Natural killer cell (primary cell): ENCODE measurements at regions not wholly inside any gene's neighbourhood (a gene's known extent, or its start where the extent isn't known, plus 50 kb on each side); places are given as distances from the start of the nearest gene placed in this dataset.

Source experiments
- ATAC-seq, 3 donors: fragments of 150-1000 bp in 2 of 3; fragments of 200-7000 bp in 1 of 3; cut with Tn5 transposase; 1 replicate in 1 of 3; 2 replicates in 2 of 3; pipeline ENCODE4 v1.10.0; 2021; ENCODE audit warnings: mild to moderate bottlenecking in 2 of 3, moderate library complexity in 2 of 3
- DNase-seq, 2 donors: peaks; one replicate each; pipeline versions ENCODE4 v3.0.0 to v3.0.0-alpha.2; 2013 to 2021; ENCODE audit warnings: mixed read lengths in 1 of 2
- H3K27ac ChIP-seq: one replicate; pipeline ENCODE4 v1.5.1; 2013; ENCODE audit warnings: mild to moderate bottlenecking, low read length
- H3K27me3 ChIP-seq: one replicate; pipeline ENCODE4 v1.6.1; 2013; ENCODE audit warnings: low read length; ENCODE audit not compliant: control insufficient read depth, insufficient read depth
- H3K36me3 ChIP-seq: one replicate; pipeline ENCODE4 v1.6.1; 2013; ENCODE audit warnings: low read length; ENCODE audit not compliant: control insufficient read depth, insufficient read depth
- H3K4me1 ChIP-seq: one replicate; pipeline ENCODE4 v1.6.1; 2013; ENCODE audit warnings: low read length; ENCODE audit not compliant: control insufficient read depth, insufficient read depth
- H3K4me3 ChIP-seq: one replicate; pipeline ENCODE4 v1.5.1; 2013; ENCODE audit warnings: low read length
- H3K9me3 ChIP-seq: one replicate; pipeline ENCODE4 v1.6.1; 2013; ENCODE audit warnings: low read length; ENCODE audit not compliant: control insufficient read depth, insufficient read depth
- H3K27ac Mint-ChIP-seq, 2 donors: one replicate each; pipeline ENCODE4 v1.8.0; 2022; ENCODE audit warnings: mild to moderate bottlenecking in 2 of 2, mixed read lengths in 2 of 2, moderate library complexity in 1 of 2
- H3K27me3 Mint-ChIP-seq, 2 donors: one replicate each; pipeline ENCODE4 v1.8.0; 2022; ENCODE audit warnings: low read depth in 2 of 2, mixed read lengths in 2 of 2
- H3K36me3 Mint-ChIP-seq: one replicate; pipeline ENCODE4 v1.8.0; 2022; ENCODE audit warnings: mixed read lengths
- H3K4me1 Mint-ChIP-seq, 2 donors: one replicate each; pipeline ENCODE4 v1.8.0; 2022; ENCODE audit warnings: mixed read lengths in 2 of 2
- H3K4me3 Mint-ChIP-seq: one replicate; pipeline ENCODE4 v1.8.0; 2022; ENCODE audit warnings: mild to moderate bottlenecking, moderate library complexity, mixed read lengths
- H3K9me3 Mint-ChIP-seq, 2 donors: one replicate each; pipeline ENCODE4 v1.8.0; 2022; ENCODE audit warnings: mixed read lengths in 2 of 2
- WGBS: methylation state at CpG from one replicate; pipeline ENCODE4 v1.1.7; 2013; ENCODE audit warnings: missing lambda C conversion rate; ENCODE audit not compliant: insufficient coverage; 5-methylcytosine and 5-hydroxymethylcytosine counted together
- intact Hi-C: fragments of 100-400 bp; cut with micrococcal nuclease; formaldehyde crosslinking; loops from one replicate; pipeline ENCODE4 v1.14.2; 2022
- TF ChIP-seq, protein P1 (sequence below): fragments of 200-600 bp; IDR thresholded peaks from one replicate; pipeline ENCODE4 v1.8.0; 2022; ENCODE audit warnings: antibody characterized with exemption

DNA sequence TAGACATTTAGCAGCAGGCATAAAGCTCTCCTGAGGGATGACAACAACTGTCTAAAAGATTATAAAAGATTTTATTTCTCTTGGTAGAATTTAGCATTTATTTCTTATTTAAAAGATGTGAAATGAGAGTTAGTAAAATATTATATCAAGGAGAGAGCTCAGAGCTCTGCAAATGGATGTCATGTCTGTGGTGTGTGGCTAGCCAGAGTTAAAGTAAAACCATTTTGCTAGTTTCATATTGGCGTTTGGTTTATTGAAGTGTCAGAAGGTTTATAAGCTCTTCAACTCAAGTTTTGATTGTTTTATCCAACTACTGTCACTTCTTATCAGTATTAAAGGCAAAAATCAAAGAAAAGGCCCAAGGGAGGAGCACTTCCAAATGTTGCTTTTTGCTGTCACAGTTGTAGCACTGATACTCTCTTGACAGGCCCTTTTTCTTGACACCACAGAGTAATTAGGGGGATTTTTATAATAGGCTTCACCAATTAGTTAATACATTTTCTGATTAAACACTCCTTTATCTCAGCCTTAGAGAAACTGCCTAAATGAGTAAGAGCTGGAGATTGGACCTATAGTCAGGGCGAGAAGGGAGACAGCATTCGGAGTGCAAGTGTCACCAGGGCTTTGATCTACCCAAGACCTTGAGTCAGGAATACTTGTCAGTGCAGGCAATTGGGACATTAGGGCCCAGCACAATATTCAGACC, 233.9 kb downstream of the PTBP2 start:
- Mint-ChIP-seq H3K4me3 (no peak overlapping the region), H3K36me3 (no peaks in the 10 kb centered on the region), H3K4me1 (no peaks in the 10 kb centered on the region), H3K27me3 (peaks cover 0 to 3% of the 10 kb centered on the region in 2 donors), H3K9me3 (no peaks in the 10 kb centered on the region), H3K27ac (no peak overlapping the region)
- intact Hi-C loops, result no loop called here
- Histone ChIP-seq H3K4me3 (no peak overlapping the region), H3K27ac (no peak overlapping the region), H3K9me3 (no peaks in the 10 kb centered on the region), H3K36me3 (no peaks in the 10 kb centered on the region), H3K27me3 (no peaks in the 10 kb centered on the region), H3K4me1 (no peaks in the 10 kb centered on the region)
- 90% methylated on average over 2 of the region's 3 CpGs for WGBS
- TF ChIP-seq, protein P1, sequence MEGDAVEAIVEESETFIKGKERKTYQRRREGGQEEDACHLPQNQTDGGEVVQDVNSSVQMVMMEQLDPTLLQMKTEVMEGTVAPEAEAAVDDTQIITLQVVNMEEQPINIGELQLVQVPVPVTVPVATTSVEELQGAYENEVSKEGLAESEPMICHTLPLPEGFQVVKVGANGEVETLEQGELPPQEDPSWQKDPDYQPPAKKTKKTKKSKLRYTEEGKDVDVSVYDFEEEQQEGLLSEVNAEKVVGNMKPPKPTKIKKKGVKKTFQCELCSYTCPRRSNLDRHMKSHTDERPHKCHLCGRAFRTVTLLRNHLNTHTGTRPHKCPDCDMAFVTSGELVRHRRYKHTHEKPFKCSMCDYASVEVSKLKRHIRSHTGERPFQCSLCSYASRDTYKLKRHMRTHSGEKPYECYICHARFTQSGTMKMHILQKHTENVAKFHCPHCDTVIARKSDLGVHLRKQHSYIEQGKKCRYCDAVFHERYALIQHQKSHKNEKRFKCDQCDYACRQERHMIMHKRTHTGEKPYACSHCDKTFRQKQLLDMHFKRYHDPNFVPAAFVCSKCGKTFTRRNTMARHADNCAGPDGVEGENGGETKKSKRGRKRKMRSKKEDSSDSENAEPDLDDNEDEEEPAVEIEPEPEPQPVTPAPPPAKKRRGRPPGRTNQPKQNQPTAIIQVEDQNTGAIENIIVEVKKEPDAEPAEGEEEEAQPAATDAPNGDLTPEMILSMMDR, result no peak
- DNase-seq (no peak), ATAC-seq (no peak)

- Histone ChIP-seq H3K27ac (no peak overlapping the region), H3K4me3 (no peak overlapping the region), H3K27me3 (peaks cover 3% of the 10 kb centered on the region), H3K36me3 (no peaks in the 10 kb centered on the region), H3K4me1 (no peaks in the 10 kb centered on the region), H3K9me3 (no peaks in the 10 kb centered on the region)
- no peak overlapping the region for H3K4me3 Mint-ChIP-seq
- H3K27me3 Mint-ChIP-seq, result peaks cover 4 to 7% of the 10 kb centered on the region in 2 donors
- WGBS, result 100% methylated on average over 1 of the region's 2 CpGs
- ATAC-seq (no peak), DNase-seq (no peak)
- H3K27ac Mint-ChIP-seq, result no peak overlapping the region
- TF ChIP-seq, protein P1, result no peak
- H3K9me3 Mint-ChIP-seq, result no peaks in the 10 kb centered on the region
- H3K36me3 Mint-ChIP-seq, result no peaks in the 10 kb centered on the region
- intact Hi-C loops, result loop anchor here (10.0 kb wide), 1 partner anchor 863 kb away; no protein-coding TSS in a partner anchor
- H3K4me1 Mint-ChIP-seq, result no peaks in the 10 kb centered on the region
These were observed 240.6 kb downstream of the PTBP2 start for GRCh38 chr1:96962216-96962615.

GRCh38 chr1:96962751-96963211, 241.2 kb downstream of the PTBP2 start:
- Histone ChIP-seq H3K4me1 (no peaks in the 10 kb centered on the region), H3K27me3 (peaks cover 3% of the 10 kb centered on the region), H3K4me3 (no peak overlapping the region), H3K36me3 (no peaks in the 10 kb centered on the region), H3K9me3 (no peaks in the 10 kb centered on the region), H3K27ac (no peak overlapping the region)
- Mint-ChIP-seq H3K4me1 (no peaks in the 10 kb centered on the region), H3K36me3 (no peaks in the 10 kb centered on the region), H3K27ac (no peak overlapping the region), H3K9me3 (no peaks in the 10 kb centered on the region), H3K27me3 (peaks cover 4 to 7% of the 10 kb centered on the region in 2 donors), H3K4me3 (no peak overlapping the region)
- no peak for DNase-seq
- ATAC-seq, result no peak
- WGBS, result 68% methylated on average over 3 of the region's 4 CpGs
- intact Hi-C loops, result loop anchor here (10.0 kb wide), 1 partner anchor 862 kb away; no protein-coding TSS in a partner anchor
- TF ChIP-seq, protein P1, result no peak

DNA sequence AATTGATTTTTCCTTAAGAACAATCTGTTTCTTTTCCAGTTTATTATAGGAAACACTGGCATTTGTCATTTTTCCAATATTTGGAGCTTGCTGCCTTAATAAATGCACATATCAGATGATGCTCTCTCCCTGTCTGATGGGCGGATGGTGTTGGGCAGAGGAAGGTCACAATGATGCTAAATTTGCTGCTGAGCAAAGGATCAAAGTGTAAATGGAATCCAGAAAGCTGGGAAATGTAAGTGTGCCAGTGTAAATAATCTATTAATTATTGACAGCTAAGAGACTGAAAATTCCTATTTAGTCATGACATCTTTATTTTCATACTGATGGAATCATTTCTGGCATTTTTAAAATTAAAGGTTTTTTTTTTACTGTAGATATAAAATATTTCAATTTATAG, 243.2 kb downstream of the PTBP2 start:
- DNase-seq, result no peak
- no peak overlapping the region for H3K4me3 ChIP-seq
- H3K36me3 ChIP-seq, result no peaks in the 10 kb centered on the region
- WGBS, result 86% methylated on average over 1 of the region's 1 CpG
- H3K4me1 Mint-ChIP-seq, result no peaks in the 10 kb centered on the region
- no peaks in the 10 kb centered on the region for H3K9me3 Mint-ChIP-seq
- TF ChIP-seq, protein P1, result no peak
- no peak overlapping the region for H3K4me3 Mint-ChIP-seq
- H3K27ac Mint-ChIP-seq, result no peak overlapping the region
- H3K27ac ChIP-seq, result no peak overlapping the region
- no peaks in the 10 kb centered on the region for H3K9me3 ChIP-seq
- H3K27me3 ChIP-seq, result peaks cover 3% of the 10 kb centered on the region
- H3K27me3 Mint-ChIP-seq, result peaks cover 6 to 7% of the 10 kb centered on the region in 2 donors
- intact Hi-C loops, result loop anchor here (10.0 kb wide), 1 partner anchor 860 kb away; no protein-coding TSS in a partner anchor
- no peak for ATAC-seq
- no peaks in the 10 kb centered on the region for H3K4me1 ChIP-seq
- no peaks in the 10 kb centered on the region for H3K36me3 Mint-ChIP-seq
